Neural cell (in vitro differentiated cells): ENCODE measurements at regions not wholly inside any gene's neighbourhood (a gene's known extent, or its start where the extent isn't known, plus 50 kb on each side); places are given as distances from the start of the nearest gene placed in this dataset.

Experiments used
- H2AFZ ChIP-seq: fragments of 200-600, 300-800 bp; sonication (generic), shearing (Covaris generic); 2 replicates; pipeline ENCODE4 v1.6.0; 2014; ENCODE audit warnings: low read depth, mild to moderate bottlenecking, antibody characterized with exemption, low read length, moderate library complexity
- H3F3A ChIP-seq: fragments of 200-600 bp; shearing (Covaris generic); 2 replicates; pipeline ENCODE4 v1.6.1; 2016; ENCODE audit warnings: mild to moderate bottlenecking, moderate library complexity, mixed read lengths, antibody characterized with exemption, low read length; ENCODE audit not compliant: insufficient read depth, poor library complexity, severe bottlenecking
- H3K27ac ChIP-seq: fragments of 200-600, 300-800 bp; sonication (generic), shearing (Covaris generic); 2 replicates; pipeline ENCODE4 v1.5.1; 2014; ENCODE audit warnings: mild to moderate bottlenecking, low read length, moderate library complexity
- H3K27me3 ChIP-seq: fragments of 300-800, 200-600 bp; sonication (generic), shearing (Covaris generic); 2 replicates; pipeline ENCODE4 v1.6.0; 2014; ENCODE audit warnings: mild to moderate bottlenecking, low read depth, low read length, moderate library complexity; ENCODE audit not compliant: insufficient read depth
- H3K36me3 ChIP-seq: fragments of 300-800, 200-600 bp; sonication (generic), shearing (Covaris generic); 2 replicates; pipeline ENCODE4 v1.5.1; 2014; ENCODE audit warnings: mild to moderate bottlenecking, antibody characterized with exemption, low read length, moderate library complexity; ENCODE audit not compliant: insufficient read depth
- H3K4me2 ChIP-seq: fragments of 300-800, 200-600 bp; sonication (generic), shearing (Covaris generic); 2 replicates; pipeline ENCODE4 v1.6.0; 2014; ENCODE audit warnings: mild to moderate bottlenecking, low read length
- H3K4me3 ChIP-seq: fragments of 300-800, 200-600 bp; sonication (generic), shearing (Covaris generic); 2 replicates; pipeline ENCODE4 v1.5.1; 2014; ENCODE audit warnings: mild to moderate bottlenecking, low read length, moderate library complexity
- H3K79me2 ChIP-seq: fragments of 200-600 bp; shearing (Covaris generic); replicated peaks from 2 replicates; pipeline ENCODE4 v1.6.0; 2014; ENCODE audit warnings: mild to moderate bottlenecking, low read length, moderate library complexity; ENCODE audit not compliant: insufficient read depth
- H3K9ac ChIP-seq: fragments of 300-800, 200-600 bp; sonication (generic), shearing (Covaris generic); 2 replicates; pipeline ENCODE4 v1.6.1; 2016; ENCODE audit warnings: mild to moderate bottlenecking, low read length, mixed read lengths
- H3K9me2 ChIP-seq: fragments of 200-600 bp; shearing (Covaris generic); 2 replicates; pipeline ENCODE4 v1.6.1; 2016; ENCODE audit warnings: mild to moderate bottlenecking, low read length, mixed read lengths; ENCODE audit not compliant: insufficient read depth
- H3K9me3 ChIP-seq: fragments of 200-600, 300-800 bp; sonication (generic), shearing (Covaris generic); 2 replicates; pipeline ENCODE4 v1.6.1; 2016; ENCODE audit warnings: mild to moderate bottlenecking, mixed run types, low read length, moderate library complexity, mixed read lengths
- H4K20me1 ChIP-seq: fragments of 200-600 bp; shearing (Covaris generic); 2 replicates; pipeline ENCODE4 v1.6.1; 2016; ENCODE audit warnings: mild to moderate bottlenecking, mixed run types; ENCODE audit not compliant: insufficient read depth
- CTCF ChIP-seq: fragments of 450-650 bp; IDR thresholded peaks from 2 replicates; pipeline ENCODE4 v1.5.1; 2014; ENCODE audit warnings: antibody characterized with exemption, mild to moderate bottlenecking, moderate library complexity; ENCODE audit not compliant: poor library complexity, severe bottlenecking
- EP300 ChIP-seq: fragments of 450-650 bp; conservative IDR thresholded peaks from 2 replicates; pipeline ENCODE4 v1.6.1; 2014; ENCODE audit warnings: antibody characterized with exemption, mild to moderate bottlenecking, moderate library complexity; ENCODE audit not compliant: poor library complexity, severe bottlenecking
- EZH2 ChIP-seq: fragments of 200-600, 300-800 bp; shearing (Covaris generic), sonication (generic); IDR thresholded peaks from 2 replicates; pipeline ENCODE4 v1.6.1; 2014; ENCODE audit warnings: antibody characterized with exemption, low read length, borderline replicate concordance, mild to moderate bottlenecking; ENCODE audit not compliant: insufficient read depth, poor library complexity, severe bottlenecking
- MXI1 ChIP-seq: fragments of 450-650 bp; conservative IDR thresholded peaks from 2 replicates; pipeline ENCODE4 v1.6.1; 2014; ENCODE audit warnings: antibody characterized with exemption, mild to moderate bottlenecking; ENCODE audit not compliant: poor library complexity, severe bottlenecking
- REST ChIP-seq: IDR thresholded peaks from 2 replicates; pipeline ENCODE4 v1.6.1; 2012; ENCODE audit warnings: borderline replicate concordance
- SMC3 ChIP-seq: fragments of 450-650 bp; conservative IDR thresholded peaks from 2 replicates; pipeline ENCODE4 v1.6.1; 2014; ENCODE audit warnings: antibody characterized with exemption, mild to moderate bottlenecking, moderate library complexity; ENCODE audit not compliant: poor library complexity
- TAF1 ChIP-seq: IDR thresholded peaks from 2 replicates; pipeline ENCODE4 v1.6.1; 2012; ENCODE audit warnings: low read depth

- H3K9ac ChIP-seq = no peak overlapping the region
- H4K20me1 ChIP-seq = no peaks in the 10 kb centered on the region
- no peak overlapping the region for H2AFZ ChIP-seq
- H3K36me3 ChIP-seq = no peaks in the 10 kb centered on the region
- H3K27me3 ChIP-seq = no peaks in the 10 kb centered on the region
- H3F3A ChIP-seq = no peaks in the 10 kb centered on the region
- peaks cover 5% of the 10 kb centered on the region for H3K9me3 ChIP-seq
- H3K4me3 ChIP-seq = no peak overlapping the region
- H3K27ac ChIP-seq = no peak overlapping the region
- H3K4me2 ChIP-seq = no peak overlapping the region
- H3K79me2 ChIP-seq = no peaks in the 10 kb centered on the region
- TF ChIP-seq TAF1 = no peak
- TF ChIP-seq REST = no peak
- no peak for TF ChIP-seq MXI1
- TF ChIP-seq SMC3 = no peak
- no peak for TF ChIP-seq EZH2
- TF ChIP-seq CTCF = no peak
- no peaks in the 10 kb centered on the region for H3K9me2 ChIP-seq
These were observed 69.8 kb upstream of the MAL start for GRCh38 chr2:94955702-94956101.

- Histone ChIP-seq H3K9ac (no peak overlapping the region), H3K4me3 (no peak overlapping the region), H3K36me3 (no peaks in the 10 kb centered on the region), H3K9me3 (peaks cover 8% of the 10 kb centered on the region), H3K9me2 (no peaks in the 10 kb centered on the region), H3F3A (no peaks in the 10 kb centered on the region), H3K27me3 (no peaks in the 10 kb centered on the region), H3K27ac (no peak overlapping the region), H2AFZ (no peak overlapping the region), H3K79me2 (no peaks in the 10 kb centered on the region), H3K4me2 (no peak overlapping the region), H4K20me1 (no peaks in the 10 kb centered on the region)
- no peak for TF ChIP-seq EP300
- no peak for TF ChIP-seq EZH2
- TF ChIP-seq TAF1 = no peak
- TF ChIP-seq REST = no peak
- peak; percentile 23 for TF ChIP-seq CTCF
These were observed 68.6 kb upstream of the MAL start for GRCh38 chr2:94956797-94957391.
